GM21447 (cell line): ENCODE measurements at regions not wholly inside any gene's neighbourhood (a gene's known extent, or its start where the extent isn't known, plus 50 kb on each side); places are given as distances from the start of the nearest gene placed in this dataset.

Experiments used
- ATAC-seq: cut with Tn5 transposase; IDR thresholded peaks from one replicate; pipeline ENCODE4 v1.9.1; 2021; ENCODE audit not compliant: unreplicated experiment

DNA sequence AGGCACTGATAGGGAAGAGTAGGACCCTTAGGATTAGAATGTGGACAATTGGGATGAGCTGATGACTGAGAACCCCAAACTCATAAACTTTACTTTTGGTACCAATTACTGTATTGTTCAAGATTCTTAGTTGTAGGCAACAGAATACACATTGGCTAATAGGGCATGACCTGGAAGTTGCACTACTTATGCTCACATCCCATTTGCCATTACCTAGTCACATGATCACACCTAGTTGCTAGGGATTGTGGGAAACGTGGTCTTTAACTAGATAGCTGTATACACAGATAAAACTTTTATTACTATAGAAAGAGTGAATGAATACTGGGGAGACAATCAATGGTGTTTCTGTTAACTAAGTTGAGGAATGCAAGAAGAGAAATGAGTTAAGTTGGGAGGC lies 113.4 kb upstream of the AKIRIN2 start:
- no peak for ATAC-seq

DNA sequence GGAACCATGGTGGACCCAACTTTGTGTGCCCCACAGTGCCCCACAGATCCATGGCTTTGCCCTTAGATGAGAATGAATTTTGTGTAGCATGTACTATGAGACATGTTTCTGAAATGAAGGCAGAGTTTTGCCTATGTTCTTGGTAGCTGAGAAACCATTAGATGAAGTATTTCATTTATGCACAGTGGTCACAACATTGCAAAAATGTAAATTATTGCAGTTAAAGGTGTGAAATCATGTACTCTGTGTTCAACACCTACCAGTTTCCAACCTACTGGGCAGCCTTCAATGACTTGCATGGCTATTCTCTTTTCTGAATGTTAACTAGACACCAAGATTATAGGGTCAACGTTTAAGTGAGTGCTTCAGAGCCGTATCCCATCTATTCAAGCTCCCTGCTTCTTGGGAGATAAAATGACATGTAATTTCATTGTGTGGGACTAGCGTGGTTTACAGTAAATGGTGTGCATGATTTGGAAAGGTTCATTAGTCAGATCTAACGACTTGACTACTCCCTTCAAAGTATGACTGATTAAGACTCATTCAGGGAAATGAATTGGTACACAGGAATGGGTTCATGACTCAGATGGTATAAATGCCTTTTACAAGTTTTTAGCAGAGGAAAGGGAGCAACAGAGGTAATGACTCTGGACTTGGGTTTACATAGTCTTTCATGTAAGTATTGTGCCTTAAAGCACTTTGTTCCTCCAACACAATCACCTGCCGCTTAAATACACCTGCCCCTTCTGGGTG lies 106.1 kb upstream of the AKIRIN2 start:
- ATAC-seq = no peak

- peak; percentile 84 for ATAC-seq
Measured at GRCh38 chr6:87807475-87807874, 105.4 kb upstream of the AKIRIN2 start.

- no peak for ATAC-seq
Measured at GRCh38 chr6:87806635-87807034, 104.6 kb upstream of the AKIRIN2 start.

- no peak for ATAC-seq
Measured at GRCh38 chr6:87806099-87806498, 104.1 kb upstream of the AKIRIN2 start.

GRCh38 chr6:87803791-87804190 lies 101.8 kb upstream of the AKIRIN2 start:
- ATAC-seq = no peak

- ATAC-seq = peak; percentile 38
Measured at GRCh38 chr6:87799651-87800050, 97.6 kb upstream of the AKIRIN2 start.

GRCh38 chr6:87798393-87799278 lies 96.6 kb upstream of the AKIRIN2 start:
- ATAC-seq = no peak

DNA sequence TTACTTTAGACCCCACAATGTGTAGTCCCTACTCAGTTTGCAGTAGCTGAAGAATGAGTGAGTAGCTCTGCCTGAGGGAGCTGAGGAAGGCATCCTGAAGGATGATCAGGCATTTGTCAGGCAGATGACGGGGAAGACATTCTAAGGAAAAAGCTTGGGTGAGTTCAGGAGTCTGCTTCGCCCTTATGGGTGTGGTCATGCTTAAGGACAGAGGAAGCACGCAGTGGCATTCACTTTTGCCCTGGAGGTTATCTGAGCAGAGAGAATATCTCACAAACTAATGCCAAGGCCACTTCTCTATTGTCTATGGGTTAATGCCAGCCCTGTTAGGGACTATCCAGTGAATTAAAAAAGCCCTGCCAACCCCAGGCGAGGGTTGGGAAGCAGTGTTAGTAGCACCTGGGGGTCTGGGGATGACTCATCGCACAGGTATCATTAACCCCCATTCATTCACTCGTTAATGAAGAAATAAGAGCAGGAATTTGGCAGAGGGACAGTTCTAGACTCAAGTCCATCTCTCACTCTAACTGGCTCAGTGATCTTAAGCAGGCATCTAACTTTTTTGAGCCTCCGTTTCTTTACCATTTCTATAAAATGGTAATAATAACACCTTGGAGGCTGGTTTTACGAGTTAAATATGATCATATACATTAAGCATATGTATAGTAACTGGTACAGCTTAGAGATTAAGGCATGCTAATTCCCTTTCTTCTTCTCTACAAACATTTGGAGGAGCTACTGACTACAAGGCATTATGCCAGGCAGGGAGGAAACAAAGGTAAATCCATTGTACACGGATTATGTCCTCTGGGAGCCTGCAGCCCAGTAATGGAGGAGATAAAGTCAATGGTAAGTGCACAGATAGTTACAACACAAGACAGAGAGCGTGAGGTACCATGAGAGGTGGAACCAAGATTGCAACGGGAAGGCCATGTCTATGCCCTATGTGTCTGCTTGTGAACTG lies 93.2 kb upstream of the AKIRIN2 start:
- ATAC-seq = no peak

GRCh38 chr6:87793315-87793714 lies 91.3 kb upstream of the AKIRIN2 start:
- no peak for ATAC-seq

DNA sequence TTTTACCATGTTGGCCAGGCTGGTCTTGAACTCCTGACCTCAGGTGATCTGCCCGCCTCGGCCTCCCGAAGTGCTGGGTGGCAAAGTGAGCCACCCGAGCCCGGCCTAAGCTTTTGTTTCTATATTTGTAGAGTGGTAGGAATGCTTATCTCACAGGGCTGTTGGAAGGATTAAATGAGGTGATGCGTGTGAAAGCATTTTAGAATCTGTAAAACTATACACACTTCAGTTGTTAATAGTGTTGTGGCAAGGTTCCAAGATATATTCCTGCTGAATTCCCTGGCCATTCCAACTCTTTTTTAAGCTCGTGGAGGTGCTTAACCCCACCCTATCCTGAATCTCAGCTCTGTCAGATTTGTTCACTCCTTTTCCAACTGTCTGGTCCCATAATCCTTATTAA lies 89.9 kb upstream of the AKIRIN2 start:
- no peak for ATAC-seq

GRCh38 chr6:87791485-87791884 lies 89.5 kb upstream of the AKIRIN2 start:
- no peak for ATAC-seq

DNA sequence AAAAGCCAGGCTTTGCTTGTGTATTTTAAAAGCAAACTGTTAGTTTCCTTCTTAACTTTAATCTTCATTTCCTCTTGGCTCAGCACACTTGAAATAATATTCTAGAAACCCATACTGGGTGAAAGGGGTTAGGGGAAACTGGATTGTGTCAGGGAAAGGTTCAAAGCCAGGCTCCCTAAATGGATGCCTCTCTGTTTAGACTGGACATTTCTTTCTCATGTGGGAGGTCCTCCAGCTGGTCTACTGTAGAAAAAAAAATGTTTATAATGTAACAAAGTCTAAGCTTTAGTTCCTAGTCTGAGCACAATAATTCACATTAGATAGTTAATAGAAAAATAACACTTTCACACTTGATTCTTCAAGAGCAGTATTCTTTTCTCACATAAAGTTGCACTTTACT lies 89.0 kb upstream of the AKIRIN2 start:
- ATAC-seq = no peak

- no peak for ATAC-seq
Measured at GRCh38 chr6:87789900-87790290, 87.9 kb upstream of the AKIRIN2 start.

DNA sequence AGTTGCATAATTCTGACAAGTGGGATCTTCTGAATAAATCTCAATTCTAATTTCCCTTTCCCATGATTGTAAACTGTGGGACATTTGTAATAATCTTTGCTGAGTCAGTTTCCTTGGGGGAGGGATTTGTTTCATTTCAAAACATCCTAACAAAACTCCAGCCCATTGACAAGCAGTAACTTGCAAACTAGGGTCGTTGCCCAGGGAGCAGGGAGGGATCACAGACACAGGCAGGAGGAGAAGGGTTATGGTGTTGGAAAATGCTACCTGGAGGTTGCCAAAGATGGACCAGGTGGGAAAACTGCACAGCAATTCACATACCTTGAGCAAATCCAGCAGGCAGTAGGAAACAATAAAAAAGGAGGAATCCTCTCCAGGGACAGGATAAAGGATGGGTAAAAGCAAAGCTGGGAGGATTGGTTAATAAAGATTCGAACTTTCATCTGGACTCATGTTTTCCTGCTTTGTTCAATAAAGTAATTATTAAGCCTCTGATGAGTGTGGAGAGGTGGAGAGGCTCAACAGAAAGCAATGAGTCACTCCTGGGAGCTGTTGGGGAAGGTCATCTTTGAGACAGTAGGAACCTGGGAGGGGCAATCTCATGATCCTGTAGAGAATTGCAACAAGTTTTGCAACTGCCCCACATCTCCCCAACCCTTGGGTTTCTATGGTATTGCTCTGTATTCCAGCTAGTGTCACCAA lies 87.3 kb upstream of the AKIRIN2 start:
- no peak for ATAC-seq

GRCh38 chr6:87788141-87788540 lies 86.1 kb upstream of the AKIRIN2 start:
- ATAC-seq = no peak

- no peak for ATAC-seq
Measured at GRCh38 chr6:87785229-87785862, 83.3 kb upstream of the AKIRIN2 start.

DNA sequence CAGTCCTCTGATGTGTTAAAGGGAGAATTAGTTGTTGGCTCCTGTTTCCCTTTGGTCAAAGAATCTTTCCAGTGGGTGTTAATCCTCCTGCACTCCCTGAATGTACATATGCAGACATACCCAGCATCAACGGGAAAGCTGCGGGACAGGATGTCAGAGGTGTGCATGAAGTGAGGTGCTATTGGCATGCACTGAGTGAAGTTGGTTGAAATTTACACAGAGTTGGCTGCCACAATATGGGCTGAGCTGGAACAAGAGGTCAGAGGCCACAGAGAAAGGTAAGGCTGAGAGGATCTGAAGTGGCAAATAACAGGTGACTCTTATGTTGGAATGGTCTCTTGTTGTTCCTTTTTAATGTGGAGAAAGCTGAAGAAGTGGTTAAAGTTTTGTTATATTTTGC lies 82.7 kb upstream of the AKIRIN2 start:
- ATAC-seq = no peak

DNA sequence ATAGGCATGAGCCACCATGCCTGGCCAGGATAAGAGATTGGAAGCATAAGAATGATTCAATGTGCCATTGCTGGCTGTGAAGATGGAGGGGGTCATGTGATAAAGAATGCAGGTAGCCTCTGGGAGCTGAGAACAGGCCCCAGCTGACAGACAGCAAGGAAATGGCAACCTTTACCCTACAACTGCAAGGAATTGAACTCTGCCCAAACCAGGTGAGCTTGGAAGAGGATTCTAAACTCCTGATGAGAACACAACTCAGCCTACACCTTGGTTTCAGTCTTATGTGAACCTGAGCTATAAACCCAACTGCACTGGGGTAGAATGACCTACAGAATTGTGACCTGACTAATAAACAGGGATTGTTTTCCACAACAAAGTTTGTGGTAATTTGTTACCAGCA lies 82.0 kb upstream of the AKIRIN2 start:
- ATAC-seq = no peak

GRCh38 chr6:87779542-87779941 lies 77.5 kb upstream of the AKIRIN2 start:
- ATAC-seq = no peak
